ENCODE measurements at regions not wholly inside any gene's neighbourhood (a gene's known extent, or its start where the extent isn't known, plus 50 kb on each side); places are given as distances from the start of the nearest gene placed in this dataset.
"Not testable (repeated sequence)": the region's sequence is repeated elsewhere in the genome, so short reads cannot be mapped to it uniquely, and the experiment has no call there.

GRCh38 chr6:144564202-144564601 is 279.1 kb downstream of the UTRN start:
- no peak overlapping the region for H3K27ac ChIP-seq (ENCODE audit: low read depth, low read length)
- H3K27me3 ChIP-seq (ENCODE audit: control insufficient read depth, low read length), result no peaks in the 10 kb centered on the region
- no peak for TF ChIP-seq CTCF (IDR thresholded peaks at IDR 0.05; ENCODE audit: low read depth, low read length, poor library complexity, severe bottlenecking)
- TF ChIP-seq EZH2phosphoT487 (IDR thresholded peaks at IDR 0.05; ENCODE audit: borderline replicate concordance, low read length), result no peak
- no peaks in the 10 kb centered on the region for H3K9me2 ChIP-seq (replicated peaks; ENCODE audit: control insufficient read depth, low read length)
- H3K36me3 ChIP-seq (ENCODE audit: control insufficient read depth, low read length), result no peaks in the 10 kb centered on the region
- no peaks in the 10 kb centered on the region for H3K9me3 ChIP-seq (ENCODE audit: control insufficient read depth, insufficient read depth, low read length)
- no peaks in the 10 kb centered on the region for H3K4me1 ChIP-seq (ENCODE audit: control insufficient read depth, low read length)
- no peak overlapping the region for H3K4me3 ChIP-seq (ENCODE audit: low read length)
- H3K4me2 ChIP-seq (ENCODE audit: low read length), result no peak overlapping the region
- H3K79me2 ChIP-seq (ENCODE audit: control insufficient read depth, low read length), result no peaks in the 10 kb centered on the region
- H3F3A ChIP-seq (ENCODE audit: control insufficient read depth, insufficient read depth), result no peaks in the 10 kb centered on the region
- no peaks in the 10 kb centered on the region for H4K20me1 ChIP-seq (ENCODE audit: control insufficient read depth, insufficient read depth, low read depth, low read length)

- Histone ChIP-seq H3K4me2 (ENCODE audit: low read length) (no peak overlapping the region), H3K4me3 (ENCODE audit: low read length) (no peak overlapping the region)
Measured at GRCh38 chr6:144566868-144567615, 281.9 kb downstream of the UTRN start.

GRCh38 chr6:144568241-144568640 is 283.1 kb downstream of the UTRN start:
- Histone ChIP-seq H3K27me3 (ENCODE audit: control insufficient read depth, low read length) (no peaks in the 10 kb centered on the region), H3K4me1 (ENCODE audit: control insufficient read depth, low read length) (no peaks in the 10 kb centered on the region), H3F3A (ENCODE audit: control insufficient read depth, insufficient read depth) (no peaks in the 10 kb centered on the region), H3K4me3 (ENCODE audit: low read length) (no peak overlapping the region), H3K9me2 (replicated peaks; ENCODE audit: control insufficient read depth, low read length) (no peaks in the 10 kb centered on the region), H3K27ac (ENCODE audit: low read depth, low read length) (no peak overlapping the region), H3K4me2 (ENCODE audit: low read length) (no peak overlapping the region), H4K20me1 (ENCODE audit: control insufficient read depth, insufficient read depth, low read depth, low read length) (no peaks in the 10 kb centered on the region), H3K79me2 (ENCODE audit: control insufficient read depth, low read length) (no peaks in the 10 kb centered on the region), H3K9me3 (ENCODE audit: control insufficient read depth, insufficient read depth, low read length) (no peaks in the 10 kb centered on the region), H3K36me3 (ENCODE audit: control insufficient read depth, low read length) (no peaks in the 10 kb centered on the region)
- TF ChIP-seq EZH2phosphoT487 (IDR thresholded peaks at IDR 0.05; ENCODE audit: borderline replicate concordance, low read length) (no peak), CTCF (IDR thresholded peaks at IDR 0.05; ENCODE audit: low read depth, low read length, poor library complexity, severe bottlenecking) (no peak)

More at GRCh38 chr6:144566868-144567615, 281.9 kb downstream of the UTRN start:
- Histone ChIP-seq H3K27ac (ENCODE audit: low read depth, low read length) (no peak overlapping the region), H3F3A (ENCODE audit: control insufficient read depth, insufficient read depth) (no peaks in the 10 kb centered on the region), H3K9me3 (ENCODE audit: control insufficient read depth, insufficient read depth, low read length) (no peaks in the 10 kb centered on the region), H3K79me2 (ENCODE audit: control insufficient read depth, low read length) (no peaks in the 10 kb centered on the region), H3K9me2 (replicated peaks; ENCODE audit: control insufficient read depth, low read length) (no peaks in the 10 kb centered on the region), H3K4me1 (ENCODE audit: control insufficient read depth, low read length) (no peaks in the 10 kb centered on the region), H3K27me3 (ENCODE audit: control insufficient read depth, low read length) (no peaks in the 10 kb centered on the region), H4K20me1 (ENCODE audit: control insufficient read depth, insufficient read depth, low read depth, low read length) (no peaks in the 10 kb centered on the region), H3K36me3 (ENCODE audit: control insufficient read depth, low read length) (no peaks in the 10 kb centered on the region)
- TF ChIP-seq EZH2phosphoT487 (IDR thresholded peaks at IDR 0.05; ENCODE audit: borderline replicate concordance, low read length) (no peak), CTCF (IDR thresholded peaks at IDR 0.05; ENCODE audit: low read depth, low read length, poor library complexity, severe bottlenecking) (no peak)

- H3K4me2 ChIP-seq (ENCODE audit: low read length); H3K36me3 ChIP-seq (ENCODE audit: control insufficient read depth, low read length); H3F3A ChIP-seq (ENCODE audit: control insufficient read depth, insufficient read depth); H3K4me1 ChIP-seq (ENCODE audit: control insufficient read depth, low read length); H3K9me3 ChIP-seq (ENCODE audit: control insufficient read depth, insufficient read depth, low read length); H3K27me3 ChIP-seq (ENCODE audit: control insufficient read depth, low read length); H3K9me2 ChIP-seq (replicated peaks; ENCODE audit: control insufficient read depth, low read length); H4K20me1 ChIP-seq (ENCODE audit: control insufficient read depth, insufficient read depth, low read depth, low read length); H3K79me2 ChIP-seq (ENCODE audit: control insufficient read depth, low read length); H3K4me3 ChIP-seq (ENCODE audit: low read length); H3K27ac ChIP-seq (ENCODE audit: low read depth, low read length): not testable (repeated sequence)
Measured at GRCh38 chr6:144572541-144572940, 287.4 kb downstream of the UTRN start.
